OCI-LY1 (cell line): ENCODE measurements at regions not wholly inside any gene's neighbourhood (a gene's known extent, or its start where the extent isn't known, plus 50 kb on each side); places are given as distances from the start of the nearest gene placed in this dataset.

Experiments
- H2AFZ ChIP-seq: fragments of 200-600 bp; sonication (generic), shearing (Covaris generic); 2 replicates; pipeline ENCODE4 v1.6.0; 2014; ENCODE audit warnings: antibody characterized with exemption, mild to moderate bottlenecking, low read length
- H3F3A ChIP-seq: fragments of 200-600 bp; sonication (generic), shearing (Covaris generic); 2 replicates; pipeline ENCODE4 v1.6.0; 2014; ENCODE audit warnings: mild to moderate bottlenecking, antibody characterized with exemption, low read length, moderate library complexity; ENCODE audit not compliant: insufficient read depth
- H3K27ac ChIP-seq: fragments of 200-600 bp; sonication (generic); 2 replicates; pipeline ENCODE4 v1.5.1; 2014; ENCODE audit warnings: low read length, mixed run types, mild to moderate bottlenecking, low read depth; ENCODE audit not compliant: poor library complexity, severe bottlenecking
- H3K27me3 ChIP-seq: fragments of 200-600 bp; sonication (generic); 2 replicates; pipeline ENCODE4 v1.6.0; 2014; ENCODE audit warnings: antibody characterized with exemption, mild to moderate bottlenecking, low read length, moderate library complexity; ENCODE audit not compliant: insufficient read depth
- H3K36me3 ChIP-seq: fragments of 200-600 bp; sonication (generic); 2 replicates; pipeline ENCODE4 v1.6.1; 2014; ENCODE audit warnings: mild to moderate bottlenecking, antibody characterized with exemption, low read length, moderate library complexity, mixed read lengths; ENCODE audit not compliant: insufficient read depth
- H3K4me1 ChIP-seq: fragments of 200-600 bp; sonication (generic); 2 replicates; pipeline ENCODE4 v1.5.1; 2014; ENCODE audit warnings: mild to moderate bottlenecking, low read length, moderate library complexity; ENCODE audit not compliant: insufficient read depth, severe bottlenecking
- H3K4me2 ChIP-seq: fragments of 200-600 bp; sonication (generic), shearing (Covaris generic); 2 replicates; pipeline ENCODE4 v1.6.1; 2014; ENCODE audit warnings: low read length
- H3K4me3 ChIP-seq: fragments of 200-600 bp; sonication (generic); 2 replicates; pipeline ENCODE4 v1.5.1; 2014; ENCODE audit warnings: low read length, low read depth, mild to moderate bottlenecking, mixed read lengths; ENCODE audit not compliant: poor library complexity, severe bottlenecking
- H3K79me2 ChIP-seq: fragments of 200-600 bp; shearing (Covaris generic); 2 replicates; pipeline ENCODE4 v1.6.1; 2016; ENCODE audit warnings: mixed run types, low read length, mixed read lengths; ENCODE audit not compliant: insufficient read depth
- H3K9ac ChIP-seq: fragments of 200-600 bp; sonication (generic), shearing (Covaris generic); 2 replicates; pipeline ENCODE4 v1.6.1; 2014; ENCODE audit warnings: mild to moderate bottlenecking, low read length, mixed read lengths
- H3K9me2 ChIP-seq: fragments of 200-600 bp; sonication (generic), shearing (Covaris generic); 2 replicates; pipeline ENCODE4 v1.6.1; 2014; ENCODE audit warnings: low read depth, mild to moderate bottlenecking, low read length, mixed read lengths
- H3K9me3 ChIP-seq: fragments of 200-600 bp; shearing (Covaris generic); 2 replicates; pipeline ENCODE4 v1.6.1; 2014; ENCODE audit warnings: low read length, mixed read lengths
- H4K20me1 ChIP-seq: fragments of 200-600 bp; sonication (generic), shearing (Covaris generic); 2 replicates; pipeline ENCODE4 v1.6.0; 2016; ENCODE audit warnings: mild to moderate bottlenecking, low read length; ENCODE audit not compliant: insufficient read depth
- EZH2 ChIP-seq: fragments of 200-600 bp; sonication (generic), shearing (Covaris generic); IDR thresholded peaks from 2 replicates; pipeline ENCODE4 v1.8.0; 2017; ENCODE audit warnings: borderline replicate concordance, mixed run types, mild to moderate bottlenecking, antibody characterized with exemption, low read length, moderate library complexity, mixed read lengths
- TF ChIP-seq, protein P1 (sequence below): fragments of 200-600 bp; sonication (generic), shearing (Covaris generic); IDR thresholded peaks from 2 replicates; pipeline ENCODE4 v1.5.1; 2017; ENCODE audit warnings: mild to moderate bottlenecking, antibody characterized with exemption, low read length, moderate library complexity, mixed read lengths

GRCh38 chr21:35777081-35777480 is 283.2 kb downstream of the SETD4 start:
- H3K27me3 ChIP-seq, result no peaks in the 10 kb centered on the region
- H3K9ac ChIP-seq, result no peak overlapping the region
- H3K36me3 ChIP-seq, result no peaks in the 10 kb centered on the region
- no peaks in the 10 kb centered on the region for H3K4me1 ChIP-seq
- no peaks in the 10 kb centered on the region for H3K79me2 ChIP-seq
- H3K9me3 ChIP-seq, result no peaks in the 10 kb centered on the region
- H3K4me2 ChIP-seq, result no peak overlapping the region
- H3F3A ChIP-seq, result no peaks in the 10 kb centered on the region
- no peak overlapping the region for H3K4me3 ChIP-seq
- no peaks in the 10 kb centered on the region for H4K20me1 ChIP-seq
- H2AFZ ChIP-seq, result no peak overlapping the region
- no peaks in the 10 kb centered on the region for H3K9me2 ChIP-seq
- TF ChIP-seq, protein P1, sequence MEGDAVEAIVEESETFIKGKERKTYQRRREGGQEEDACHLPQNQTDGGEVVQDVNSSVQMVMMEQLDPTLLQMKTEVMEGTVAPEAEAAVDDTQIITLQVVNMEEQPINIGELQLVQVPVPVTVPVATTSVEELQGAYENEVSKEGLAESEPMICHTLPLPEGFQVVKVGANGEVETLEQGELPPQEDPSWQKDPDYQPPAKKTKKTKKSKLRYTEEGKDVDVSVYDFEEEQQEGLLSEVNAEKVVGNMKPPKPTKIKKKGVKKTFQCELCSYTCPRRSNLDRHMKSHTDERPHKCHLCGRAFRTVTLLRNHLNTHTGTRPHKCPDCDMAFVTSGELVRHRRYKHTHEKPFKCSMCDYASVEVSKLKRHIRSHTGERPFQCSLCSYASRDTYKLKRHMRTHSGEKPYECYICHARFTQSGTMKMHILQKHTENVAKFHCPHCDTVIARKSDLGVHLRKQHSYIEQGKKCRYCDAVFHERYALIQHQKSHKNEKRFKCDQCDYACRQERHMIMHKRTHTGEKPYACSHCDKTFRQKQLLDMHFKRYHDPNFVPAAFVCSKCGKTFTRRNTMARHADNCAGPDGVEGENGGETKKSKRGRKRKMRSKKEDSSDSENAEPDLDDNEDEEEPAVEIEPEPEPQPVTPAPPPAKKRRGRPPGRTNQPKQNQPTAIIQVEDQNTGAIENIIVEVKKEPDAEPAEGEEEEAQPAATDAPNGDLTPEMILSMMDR, result no peak
- TF ChIP-seq EZH2, result no peak
- no peak overlapping the region for H3K27ac ChIP-seq

DNA sequence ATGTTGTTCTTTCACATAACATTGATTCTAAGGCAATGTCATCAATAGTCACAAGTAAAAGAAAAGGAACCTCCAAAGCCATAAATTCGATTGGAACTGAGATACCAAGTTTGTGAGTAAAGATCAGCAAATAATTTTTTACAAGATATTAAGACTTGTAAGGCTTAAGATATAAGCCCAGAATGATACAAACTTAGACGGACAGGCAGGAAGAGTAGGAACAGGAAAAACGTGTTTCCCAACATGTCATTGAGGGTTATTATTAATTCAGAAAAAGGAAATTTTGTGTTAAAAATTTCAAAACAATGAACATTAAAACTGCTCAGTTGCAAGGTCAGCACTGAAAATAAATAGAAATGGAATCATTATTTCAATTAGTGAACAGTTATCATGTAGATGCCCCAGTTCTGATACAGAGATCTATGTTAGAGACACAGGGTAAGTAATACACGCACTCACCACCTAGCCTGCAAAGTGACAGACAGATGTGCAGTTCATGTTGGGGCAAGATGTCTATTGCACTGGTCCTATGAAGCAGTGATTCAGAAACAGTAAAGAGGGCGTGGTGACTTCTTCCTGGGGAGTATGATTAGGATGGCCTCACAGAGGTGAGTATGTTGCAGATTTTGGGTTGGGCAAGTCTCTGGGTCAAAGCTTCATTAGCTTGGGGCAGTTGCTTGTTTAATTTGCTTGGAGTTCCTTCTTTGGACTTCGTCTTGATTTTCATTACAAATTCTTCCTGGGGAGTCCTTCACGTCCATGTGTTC is 284.4 kb downstream of the SETD4 start:
- Histone ChIP-seq H3K4me1 (no peaks in the 10 kb centered on the region), H3K36me3 (no peaks in the 10 kb centered on the region), H3K9ac (no peak overlapping the region), H3K27ac (no peak overlapping the region), H3K4me3 (no peak overlapping the region), H3F3A (no peaks in the 10 kb centered on the region), H3K4me2 (no peak overlapping the region), H3K9me2 (no peaks in the 10 kb centered on the region), H4K20me1 (no peaks in the 10 kb centered on the region), H3K27me3 (no peaks in the 10 kb centered on the region), H3K9me3 (no peaks in the 10 kb centered on the region), H2AFZ (no peak overlapping the region), H3K79me2 (no peaks in the 10 kb centered on the region)
- TF ChIP-seq, protein P1, result no peak
- no peak for TF ChIP-seq EZH2

GRCh38 chr21:35770101-35770945 is 290.0 kb downstream of the SETD4 start:
- no peak overlapping the region for H3K9ac ChIP-seq
- no peaks in the 10 kb centered on the region for H3K9me3 ChIP-seq
- H3K27me3 ChIP-seq, result no peaks in the 10 kb centered on the region; the same call in 1 of the 2 replicates
- H3K4me2 ChIP-seq, result no peak overlapping the region
- H3F3A ChIP-seq, result no peaks in the 10 kb centered on the region
- H4K20me1 ChIP-seq, result no peaks in the 10 kb centered on the region
- no peak overlapping the region for H2AFZ ChIP-seq
- H3K79me2 ChIP-seq, result no peaks in the 10 kb centered on the region
- no peaks in the 10 kb centered on the region for H3K9me2 ChIP-seq
- H3K27ac ChIP-seq, result no peak overlapping the region
- no peaks in the 10 kb centered on the region for H3K4me1 ChIP-seq
- TF ChIP-seq EZH2, result no peak
- TF ChIP-seq, protein P1, result no peak
- no peak overlapping the region for H3K4me3 ChIP-seq
- no peaks in the 10 kb centered on the region for H3K36me3 ChIP-seq
